Inflammatory macrophage (primary cell): ENCODE measurements at regions not wholly inside any gene's neighbourhood (a gene's known extent, or its start where the extent isn't known, plus 50 kb on each side); places are given as distances from the start of the nearest gene placed in this dataset.
A peak's percentile ranks its signal among the peaks of the same experiment; 100 is the strongest.

ENCODE experiments used
- DNase-seq, 2 donors: peaks; one replicate each; pipeline ENCODE4 v3.0.0-alpha.2; 2020 to 2022

DNA sequence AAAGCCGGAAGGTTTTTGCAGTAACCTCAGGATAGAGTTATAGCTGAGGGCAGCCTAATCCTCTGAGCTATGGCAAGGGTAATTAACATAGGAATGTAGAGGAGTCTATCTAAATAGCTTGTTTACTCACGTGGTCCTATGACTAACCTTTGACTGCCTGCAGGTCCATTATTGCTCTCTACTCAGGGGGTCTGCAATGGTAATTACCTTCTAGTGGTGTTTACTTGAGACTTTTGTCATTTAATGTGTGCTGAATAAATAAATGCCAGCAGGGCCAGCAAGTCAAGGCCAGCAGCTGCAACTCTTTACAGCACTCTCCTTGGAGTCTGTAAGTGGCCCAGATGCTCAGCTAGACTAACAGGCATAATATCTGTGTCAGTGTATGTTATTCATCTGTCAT is 212.7 kb upstream of the FMR1 start:
- no peak for DNase-seq

GRCh38 chrX:147710301-147710700 is 201.4 kb upstream of the FMR1 start:
- no peak for DNase-seq

DNA sequence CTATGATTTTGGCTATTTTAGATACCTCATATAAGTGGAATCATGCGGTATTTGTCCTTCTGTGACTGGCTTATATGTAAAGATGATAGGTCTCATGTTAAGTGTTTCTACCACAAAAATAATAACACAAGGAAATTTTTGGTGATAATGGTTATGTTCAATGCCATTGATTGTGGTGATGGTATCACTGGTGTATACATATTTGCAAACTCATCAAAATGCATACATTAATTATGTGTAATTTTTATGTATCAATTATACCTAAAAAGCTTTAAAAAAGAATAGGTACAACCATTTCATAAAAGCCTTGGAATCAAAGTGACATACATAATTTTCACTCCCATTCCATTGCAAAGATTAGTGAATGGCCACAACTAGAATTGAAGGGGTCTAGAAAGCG is 178.3 kb upstream of the FMR1 start:
- no peak for DNase-seq

- no peak for DNase-seq
Measured at GRCh38 chrX:147735364-147735763, 176.4 kb upstream of the FMR1 start.

GRCh38 chrX:147736045-147736444 is 175.7 kb upstream of the FMR1 start:
- no peak for DNase-seq

- no peak for DNase-seq
Measured at GRCh38 chrX:147737690-147738089, 174.0 kb upstream of the FMR1 start.

- peak; percentile 5 to 36 for DNase-seq
Measured at GRCh38 chrX:147738265-147738664, 173.5 kb upstream of the FMR1 start.

DNA sequence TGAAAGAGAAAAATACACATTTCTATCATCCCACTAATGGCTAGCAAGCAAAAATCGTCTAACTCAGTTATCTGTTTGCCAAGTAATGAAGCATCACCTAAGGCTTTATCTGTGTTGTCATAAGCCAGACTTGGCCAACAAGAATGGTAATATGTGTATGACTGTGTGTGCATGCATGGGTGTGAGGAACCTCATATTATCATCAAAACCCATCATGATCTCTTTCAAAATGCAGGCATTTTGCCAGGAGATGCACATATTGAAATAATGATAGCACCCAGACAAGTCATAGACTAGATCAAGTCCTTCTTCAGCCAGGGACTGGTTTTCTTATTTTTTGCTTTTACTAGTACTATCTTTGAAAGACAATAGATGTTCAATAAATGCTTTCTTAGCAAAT is 172.5 kb upstream of the FMR1 start:
- DNase-seq, result no peak

DNA sequence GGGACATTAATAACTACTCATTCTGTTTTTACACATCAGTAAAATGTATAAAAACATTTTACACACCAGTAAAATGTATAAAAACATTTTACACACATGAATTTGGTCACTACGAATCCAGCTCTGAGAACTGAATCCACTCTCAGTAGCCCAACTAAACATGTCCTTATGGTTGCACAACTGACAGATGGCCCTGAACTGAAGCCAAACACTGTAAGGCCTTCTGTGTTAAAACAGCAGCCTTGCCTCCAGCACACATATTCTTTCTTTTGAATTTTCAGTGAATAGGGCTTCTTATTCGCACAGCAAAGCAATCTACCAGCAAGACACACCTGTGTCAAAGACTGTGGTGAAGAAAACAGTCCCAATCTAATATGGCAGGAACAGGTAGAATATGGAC is 169.9 kb upstream of the FMR1 start:
- no peak for DNase-seq

DNA sequence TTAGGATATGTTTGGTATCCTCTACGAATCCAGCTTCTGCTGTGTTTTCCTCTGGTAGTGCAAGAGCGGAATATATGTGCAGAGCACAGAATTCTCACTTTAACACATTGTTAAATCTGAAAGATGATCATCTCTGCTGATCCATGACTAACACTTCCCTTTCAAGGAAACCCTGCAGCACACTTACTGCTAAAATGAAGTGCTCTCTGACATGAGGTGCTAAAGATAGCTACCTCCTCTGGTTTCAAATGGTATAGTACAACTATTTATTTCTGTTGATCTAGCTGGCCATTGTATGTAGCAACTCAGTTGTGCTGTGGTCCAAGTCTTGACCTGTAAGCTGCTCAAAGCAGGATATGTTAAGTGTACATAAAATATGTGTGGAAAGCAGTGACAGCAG is 162.4 kb upstream of the FMR1 start:
- DNase-seq, result no peak

GRCh38 chrX:147757750-147758149 is 154.0 kb upstream of the FMR1 start:
- no peak for DNase-seq

DNA sequence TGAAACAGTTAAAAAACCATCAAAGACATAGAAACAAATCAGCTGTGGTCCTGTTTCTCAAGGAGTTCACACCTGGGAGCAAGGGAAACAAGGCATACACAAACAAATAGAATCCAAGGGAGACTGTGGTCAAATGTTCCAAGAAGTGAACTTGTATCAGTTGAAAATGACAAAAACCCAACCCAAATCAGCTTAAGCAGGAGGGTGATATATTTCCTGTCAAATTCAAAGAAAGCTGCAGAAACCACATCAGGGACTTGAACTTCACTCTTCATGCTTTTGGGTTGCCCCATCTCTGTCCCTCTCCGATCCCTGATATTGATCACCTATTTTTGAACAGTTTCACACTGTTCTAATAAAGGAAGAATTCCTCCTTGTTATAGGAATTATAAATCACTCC is 148.6 kb upstream of the FMR1 start:
- DNase-seq, result no peak

GRCh38 chrX:147764868-147765267 is 146.9 kb upstream of the FMR1 start:
- no peak for DNase-seq

DNA sequence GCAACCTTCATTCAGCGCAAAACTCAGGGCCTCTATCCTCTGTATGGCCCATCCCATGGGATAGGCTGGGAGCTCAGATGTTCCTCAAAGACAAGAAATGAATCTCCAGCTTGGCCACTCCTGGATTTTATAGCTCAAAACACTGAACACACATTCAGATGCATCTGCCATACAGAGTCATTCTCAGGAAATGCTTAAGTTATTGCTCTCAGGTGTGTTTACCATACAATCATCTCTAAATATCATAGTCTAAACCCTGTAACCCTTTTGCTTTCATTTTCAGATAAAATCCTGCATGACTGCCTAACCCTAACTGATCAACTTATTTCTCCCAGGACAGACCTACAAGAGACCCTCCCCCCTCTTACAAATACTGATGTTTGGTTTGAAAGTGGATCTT is 140.9 kb upstream of the FMR1 start:
- no peak for DNase-seq

DNA sequence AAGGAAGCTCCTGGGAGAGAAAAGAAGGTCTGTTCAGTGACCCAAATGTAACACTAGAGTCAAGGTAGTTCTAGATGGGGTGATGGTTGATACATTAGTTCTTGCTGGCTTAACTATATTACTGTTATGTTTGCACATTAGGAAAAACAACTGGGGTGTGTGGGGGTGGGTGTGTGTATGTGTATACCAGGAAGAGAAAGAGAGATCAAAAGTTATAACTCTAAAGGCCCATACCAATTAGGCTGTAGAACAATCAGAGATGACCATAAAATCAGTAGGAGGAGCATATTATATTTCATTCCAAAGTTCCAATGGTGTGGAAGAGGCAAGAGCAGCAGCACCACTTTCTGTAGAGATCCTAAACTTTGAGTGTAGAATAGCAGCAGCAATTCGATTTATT is 134.7 kb upstream of the FMR1 start:
- DNase-seq, result no peak

DNA sequence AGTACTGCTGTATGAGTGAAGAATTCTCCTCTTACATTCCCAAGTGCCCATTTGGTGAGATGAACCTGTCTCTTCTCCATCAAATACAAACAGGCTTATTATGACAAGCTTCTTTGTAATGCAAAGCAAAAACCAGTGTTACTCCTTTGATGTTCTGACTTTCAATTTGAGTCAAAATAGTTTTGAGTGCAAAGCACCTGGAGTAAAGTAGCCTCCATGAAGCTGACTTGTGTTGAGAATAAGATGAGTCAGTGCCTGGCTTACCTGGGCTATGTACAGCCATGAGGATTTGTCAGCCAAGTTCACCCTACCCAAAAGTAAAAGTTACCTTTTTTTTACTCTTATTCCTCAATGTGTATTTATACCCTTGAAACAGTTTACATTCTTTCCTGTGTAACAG is 132.5 kb upstream of the FMR1 start:
- no peak for DNase-seq

GRCh38 chrX:147781844-147782243 is 129.9 kb upstream of the FMR1 start:
- no peak for DNase-seq

DNA sequence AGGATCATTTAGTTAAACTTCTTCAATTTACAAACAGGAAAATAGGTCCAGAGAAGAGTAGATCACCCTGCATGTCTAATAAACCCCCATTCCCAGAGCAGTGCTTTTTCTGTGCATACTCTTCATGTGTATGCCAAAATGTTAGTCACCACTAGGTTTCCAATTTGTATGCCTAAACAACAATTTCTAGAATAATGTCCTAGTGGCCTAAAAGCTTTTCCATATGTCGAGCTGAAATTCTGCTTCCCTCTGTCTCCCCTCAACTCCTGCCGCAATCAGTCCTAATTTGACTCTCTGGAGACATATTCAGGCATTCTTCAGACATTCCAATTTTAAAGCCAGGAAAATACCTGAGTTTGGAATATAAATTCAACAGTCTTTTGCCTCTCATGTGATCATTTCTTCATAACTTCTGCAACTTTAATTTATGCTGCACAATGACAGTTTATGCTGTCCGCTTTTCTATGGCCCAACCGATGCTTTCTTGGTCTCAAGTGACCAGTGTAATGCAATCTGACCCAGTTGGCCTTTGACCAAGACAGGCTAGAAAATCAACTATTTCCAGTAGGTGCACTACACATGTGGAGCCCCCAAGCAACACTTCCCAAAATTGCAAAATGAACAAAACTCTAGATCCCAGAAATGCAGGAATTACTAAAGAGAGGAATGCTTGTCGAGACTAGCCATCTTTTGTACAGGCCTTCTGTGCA is 122.9 kb upstream of the FMR1 start:
- no peak for DNase-seq

GRCh38 chrX:147800663-147801062 is 111.1 kb upstream of the FMR1 start:
- no peak for DNase-seq

- DNase-seq, result peak; percentile 14 to 17
Measured at GRCh38 chrX:147803948-147804347, 107.8 kb upstream of the FMR1 start.

GRCh38 chrX:147811803-147812202 is 99.9 kb upstream of the FMR1 start:
- no peak for DNase-seq

DNA sequence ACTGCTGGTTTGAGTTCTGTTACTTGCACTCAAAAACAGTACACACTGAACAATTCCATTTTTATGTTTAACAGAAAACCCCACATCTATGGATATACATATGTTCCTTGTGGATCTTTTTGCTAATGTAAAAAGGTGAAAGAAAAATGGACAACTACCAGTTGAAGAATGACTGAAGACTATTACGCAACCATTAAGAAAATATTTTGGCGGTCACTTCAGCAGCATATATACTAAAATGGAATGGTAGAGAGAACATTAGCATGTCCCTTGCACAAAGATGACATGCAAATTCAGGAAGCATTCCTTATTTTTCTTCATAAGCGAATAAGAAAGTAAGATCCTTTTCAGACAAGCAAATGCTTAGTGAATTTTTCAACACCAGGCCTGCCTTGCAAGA is 84.6 kb upstream of the FMR1 start:
- no peak for DNase-seq

DNA sequence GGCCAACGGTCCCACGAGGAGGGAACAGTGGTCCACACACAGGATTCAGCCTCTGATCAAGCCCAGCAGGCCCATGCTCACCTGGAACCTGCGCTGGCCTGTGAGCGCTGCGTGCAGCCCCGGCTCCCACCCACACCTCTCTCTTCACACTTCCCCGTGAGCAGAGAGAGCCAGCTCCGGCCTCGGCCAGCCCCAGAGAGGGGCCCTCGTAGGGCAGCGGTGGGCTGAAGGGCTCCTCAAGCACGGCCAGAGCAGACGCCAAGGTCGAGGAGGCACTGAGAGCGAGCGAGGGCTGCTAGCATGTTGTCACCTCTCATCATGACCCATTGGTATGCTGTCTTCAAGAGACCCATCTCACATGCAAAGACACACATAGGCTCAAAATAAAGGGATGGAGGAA is 83.0 kb upstream of the FMR1 start:
- DNase-seq, result no peak

GRCh38 chrX:147832707-147833348 is 78.9 kb upstream of the FMR1 start:
- DNase-seq, result no peak
